ENCODE measurements at regions not wholly inside any gene's neighbourhood (a gene's known extent, or its start where the extent isn't known, plus 50 kb on each side); places are given as distances from the start of the nearest gene placed in this dataset.

- DNase-seq (ENCODE audit: low read depth) = no peak
These were observed 154.7 kb upstream of the HS6ST1 start for GRCh38 chr2:128473175-128474035.

GRCh38 chr2:128474036-128474955 is 155.6 kb upstream of the HS6ST1 start:
- no peak for DNase-seq (ENCODE audit: low read depth)

GRCh38 chr2:128474962-128475361 is 156.3 kb upstream of the HS6ST1 start:
- DNase-seq (ENCODE audit: low read depth) = no peak

GRCh38 chr2:128475427-128476211 is 157.0 kb upstream of the HS6ST1 start:
- DNase-seq (ENCODE audit: low read depth) = no peak

GRCh38 chr2:128477026-128477820 is 158.6 kb upstream of the HS6ST1 start:
- no peak for DNase-seq (ENCODE audit: low read depth)

- no peak for DNase-seq (ENCODE audit: low read depth)
These were observed 159.2 kb upstream of the HS6ST1 start for GRCh38 chr2:128477891-128478290.

- DNase-seq (ENCODE audit: low read depth) = no peak
These were observed 167.3 kb upstream of the HS6ST1 start for GRCh38 chr2:128485761-128486639.

GRCh38 chr2:128486640-128487375 is 168.1 kb upstream of the HS6ST1 start:
- no peak for DNase-seq (ENCODE audit: low read depth)

- no peak for DNase-seq (ENCODE audit: low read depth)
These were observed 169.2 kb upstream of the HS6ST1 start for GRCh38 chr2:128487650-128488387.

GRCh38 chr2:128488434-128488833 is 169.8 kb upstream of the HS6ST1 start:
- DNase-seq (ENCODE audit: low read depth) = no peak

GRCh38 chr2:128489526-128490273 is 171.0 kb upstream of the HS6ST1 start:
- no peak for DNase-seq (ENCODE audit: low read depth)

- DNase-seq (ENCODE audit: low read depth) = no peak
These were observed 171.7 kb upstream of the HS6ST1 start for GRCh38 chr2:128490321-128490720.

GRCh38 chr2:128490881-128491691 is 172.4 kb upstream of the HS6ST1 start:
- DNase-seq (ENCODE audit: low read depth) = no peak

GRCh38 chr2:128491692-128492244 is 173.1 kb upstream of the HS6ST1 start:
- DNase-seq (ENCODE audit: low read depth) = no peak

GRCh38 chr2:128492966-128493811 is 174.5 kb upstream of the HS6ST1 start:
- DNase-seq (ENCODE audit: low read depth) = no peak

GRCh38 chr2:128493880-128494279 is 175.2 kb upstream of the HS6ST1 start:
- DNase-seq (ENCODE audit: low read depth) = no peak
